Lower lobe of right lung (tissue), 2 donors: ENCODE measurements at regions not wholly inside any gene's neighbourhood (a gene's known extent, or its start where the extent isn't known, plus 50 kb on each side); places are given as distances from the start of the nearest gene placed in this dataset.
A peak's percentile ranks its signal among the peaks of the same experiment; 100 is the strongest.

Experiments
- ATAC-seq, 2 donors: fragments of 200-7000 bp; cut with Tn5 transposase; one replicate each; pipeline ENCODE4 v1.9.1; 2020 to 2022; ENCODE audit warnings: mild to moderate bottlenecking in 2 of 2, moderate library complexity in 2 of 2
- DNase-seq: peaks from one replicate; pipeline ENCODE4 v3.0.0-alpha.2; 2020
- H3K27ac ChIP-seq: fragments of 200-600 bp; one replicate; pipeline ENCODE4 v1.8.0; 2022
- H3K27me3 ChIP-seq: fragments of 200-600 bp; one replicate; pipeline ENCODE4 v1.8.0; 2022; ENCODE audit warnings: low read depth
- H3K36me3 ChIP-seq: fragments of 200-600 bp; one replicate; pipeline ENCODE4 v1.8.0; 2022; ENCODE audit warnings: mild to moderate bottlenecking
- H3K4me1 ChIP-seq: fragments of 200-600 bp; one replicate; pipeline ENCODE4 v1.8.0; 2022
- H3K4me3 ChIP-seq: fragments of 200-600 bp; one replicate; pipeline ENCODE4 v1.8.0; 2022; ENCODE audit warnings: mild to moderate bottlenecking
- H3K9me3 ChIP-seq: fragments of 200-600 bp; one replicate; pipeline ENCODE4 v1.8.0; 2022
- intact Hi-C: fragments of 100-400 bp; cut with DNase I; formaldehyde crosslinking; loops from one replicate; pipeline ENCODE4 v1.11.0; 2022
- TF ChIP-seq, protein P1 (sequence below): fragments of 200-600 bp; IDR thresholded peaks from one replicate; pipeline ENCODE4 v1.8.0; 2022; ENCODE audit warnings: antibody characterized with exemption, mild to moderate bottlenecking
- donor health status: DM: no; HTN: yes; CAD: no; lungs with severe emphysema.

- Histone ChIP-seq H3K4me3 (no peak overlapping the region), H3K27ac (no peak overlapping the region), H3K4me1 (no peaks in the 10 kb centered on the region), H3K27me3 (no peaks in the 10 kb centered on the region), H3K36me3 (no peaks in the 10 kb centered on the region), H3K9me3 (no peaks in the 10 kb centered on the region)
- ATAC-seq (no peak), DNase-seq (no peak)
- TF ChIP-seq, protein P1, sequence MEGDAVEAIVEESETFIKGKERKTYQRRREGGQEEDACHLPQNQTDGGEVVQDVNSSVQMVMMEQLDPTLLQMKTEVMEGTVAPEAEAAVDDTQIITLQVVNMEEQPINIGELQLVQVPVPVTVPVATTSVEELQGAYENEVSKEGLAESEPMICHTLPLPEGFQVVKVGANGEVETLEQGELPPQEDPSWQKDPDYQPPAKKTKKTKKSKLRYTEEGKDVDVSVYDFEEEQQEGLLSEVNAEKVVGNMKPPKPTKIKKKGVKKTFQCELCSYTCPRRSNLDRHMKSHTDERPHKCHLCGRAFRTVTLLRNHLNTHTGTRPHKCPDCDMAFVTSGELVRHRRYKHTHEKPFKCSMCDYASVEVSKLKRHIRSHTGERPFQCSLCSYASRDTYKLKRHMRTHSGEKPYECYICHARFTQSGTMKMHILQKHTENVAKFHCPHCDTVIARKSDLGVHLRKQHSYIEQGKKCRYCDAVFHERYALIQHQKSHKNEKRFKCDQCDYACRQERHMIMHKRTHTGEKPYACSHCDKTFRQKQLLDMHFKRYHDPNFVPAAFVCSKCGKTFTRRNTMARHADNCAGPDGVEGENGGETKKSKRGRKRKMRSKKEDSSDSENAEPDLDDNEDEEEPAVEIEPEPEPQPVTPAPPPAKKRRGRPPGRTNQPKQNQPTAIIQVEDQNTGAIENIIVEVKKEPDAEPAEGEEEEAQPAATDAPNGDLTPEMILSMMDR: no peak
- intact Hi-C loops: no loop called here
Observed at GRCh38 chrX:138925330-138925729, 213.8 kb upstream of the FGF13 start.

- no peaks in the 10 kb centered on the region for H3K4me1 ChIP-seq
- no peaks in the 10 kb centered on the region for H3K36me3 ChIP-seq
- DNase-seq (no peak), ATAC-seq (no peak)
- intact Hi-C loops: no loop called here
- TF ChIP-seq, protein P1: no peak
- no peak overlapping the region for H3K4me3 ChIP-seq
- no peaks in the 10 kb centered on the region for H3K9me3 ChIP-seq
- H3K27ac ChIP-seq: no peak overlapping the region
- H3K27me3 ChIP-seq: no peaks in the 10 kb centered on the region
Observed at GRCh38 chrX:138923805-138924204, 212.3 kb upstream of the FGF13 start.

GRCh38 chrX:138921031-138921430 is 209.5 kb upstream of the FGF13 start:
- Histone ChIP-seq H3K9me3 (no peaks in the 10 kb centered on the region), H3K27ac (no peak overlapping the region), H3K27me3 (no peaks in the 10 kb centered on the region), H3K4me3 (no peak overlapping the region), H3K4me1 (no peaks in the 10 kb centered on the region), H3K36me3 (no peaks in the 10 kb centered on the region)
- TF ChIP-seq, protein P1: no peak
- intact Hi-C loops: no loop called here
- peak in 1 of 2 donors; percentile 60 for ATAC-seq
- no peak for DNase-seq

DNA sequence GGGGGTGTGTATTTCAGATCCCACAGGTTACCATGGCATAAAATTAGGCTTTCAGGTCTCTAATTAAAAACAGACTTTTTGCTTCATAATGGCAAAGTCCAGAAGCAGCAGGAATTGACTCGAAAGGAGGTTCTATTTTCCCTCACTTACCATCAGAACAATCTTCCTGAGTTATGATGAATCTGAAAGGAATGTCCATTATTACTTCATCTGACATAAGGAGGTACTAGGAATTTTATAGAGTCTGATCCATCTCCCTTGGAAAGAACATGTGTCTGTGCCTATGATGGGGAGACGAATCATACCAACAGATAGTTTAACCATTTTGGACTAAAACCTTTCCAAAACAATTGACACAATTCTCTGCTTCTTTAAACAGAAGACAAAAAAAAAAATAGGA is 206.3 kb upstream of the FGF13 start:
- intact Hi-C loops: no loop called here
- H3K4me1 ChIP-seq: no peaks in the 10 kb centered on the region
- no peak for DNase-seq
- H3K27ac ChIP-seq: no peak overlapping the region
- no peaks in the 10 kb centered on the region for H3K36me3 ChIP-seq
- H3K9me3 ChIP-seq: no peaks in the 10 kb centered on the region
- ATAC-seq: no peak
- H3K4me3 ChIP-seq: no peak overlapping the region
- H3K27me3 ChIP-seq: no peaks in the 10 kb centered on the region
- TF ChIP-seq, protein P1: no peak

DNA sequence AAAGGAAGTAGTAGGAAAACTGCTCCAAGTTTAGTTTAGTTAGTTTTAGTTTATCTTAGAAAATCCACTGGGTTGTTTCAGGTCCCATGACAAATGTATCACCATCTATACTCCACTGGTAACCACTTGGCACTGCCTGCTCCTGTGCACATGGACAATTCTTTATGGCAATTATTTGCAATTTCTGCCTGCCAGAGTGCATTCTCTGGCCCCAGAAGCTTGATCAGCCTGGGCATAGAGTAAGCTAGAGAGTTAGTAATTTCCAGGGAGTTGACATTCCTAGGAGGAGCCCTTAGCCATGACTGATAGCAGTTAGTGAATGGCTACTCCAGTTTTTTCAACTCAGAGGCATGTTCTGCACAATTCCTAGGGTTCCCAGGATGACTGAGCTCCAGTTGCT is 203.2 kb upstream of the FGF13 start:
- intact Hi-C loops: no loop called here
- H3K36me3 ChIP-seq: no peaks in the 10 kb centered on the region
- H3K27me3 ChIP-seq: no peaks in the 10 kb centered on the region
- no peak overlapping the region for H3K27ac ChIP-seq
- no peaks in the 10 kb centered on the region for H3K4me1 ChIP-seq
- H3K9me3 ChIP-seq: no peaks in the 10 kb centered on the region
- no peak overlapping the region for H3K4me3 ChIP-seq
- no peak for ATAC-seq
- TF ChIP-seq, protein P1: no peak
- no peak for DNase-seq

DNA sequence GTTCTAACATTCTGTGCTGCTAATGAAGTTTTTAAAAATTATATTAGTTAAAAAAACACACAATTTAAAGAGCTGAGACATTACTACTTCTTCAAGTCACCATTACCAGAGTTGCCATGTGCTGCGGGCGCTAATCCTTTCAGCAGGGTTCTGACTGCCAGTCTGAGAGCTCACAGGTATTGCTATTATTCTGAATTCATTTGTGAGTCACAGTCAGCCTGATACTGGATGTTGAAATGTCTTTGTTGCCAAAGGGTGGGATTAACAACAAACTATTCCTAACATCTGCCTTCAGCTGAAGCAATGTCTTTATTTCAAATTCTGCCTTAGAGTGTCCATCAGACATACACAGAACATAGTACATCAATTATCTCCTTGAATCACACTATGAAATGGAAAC is 197.1 kb upstream of the FGF13 start:
- Histone ChIP-seq H3K9me3 (no peaks in the 10 kb centered on the region), H3K27me3 (no peaks in the 10 kb centered on the region), H3K36me3 (no peaks in the 10 kb centered on the region), H3K4me3 (no peak overlapping the region), H3K27ac (no peak overlapping the region), H3K4me1 (no peaks in the 10 kb centered on the region)
- TF ChIP-seq, protein P1: no peak
- intact Hi-C loops: no loop called here
- ATAC-seq: no peak
- no peak for DNase-seq
